Left lung (tissue), 4 donors: ENCODE measurements at regions not wholly inside any gene's neighbourhood (a gene's known extent, or its start where the extent isn't known, plus 50 kb on each side); places are given as distances from the start of the nearest gene placed in this dataset.

Source experiments
- ATAC-seq: fragments of 200-7000 bp; cut with Tn5 transposase; one replicate; pipeline ENCODE4 v1.9.1; 2020; ENCODE audit warnings: moderate library complexity
- DNase-seq, 4 donors: peaks; one replicate each; pipeline ENCODE4 v3.0.0-alpha.2; 2013 to 2020
- H3K27ac ChIP-seq, 2 donors: fragments of 200-600 bp; sonication (generic) in 1 of 2; one replicate each; pipeline versions ENCODE4 v1.5.0 to v1.8.0; 2020 to 2021
- H3K27me3 ChIP-seq, 2 donors: fragments of 200-600 bp; sonication (generic) in 1 of 2; one replicate each; pipeline versions ENCODE4 v1.5.0 to v1.8.0; 2020 to 2021
- H3K36me3 ChIP-seq, 2 donors: fragments of 200-600 bp; sonication (generic) in 1 of 2; one replicate each; pipeline versions ENCODE4 v1.5.0 to v1.8.0; 2020 to 2021
- H3K4me1 ChIP-seq, 2 donors: fragments of 200-600 bp; one replicate each; pipeline ENCODE4 v1.8.0; 2021
- H3K4me3 ChIP-seq, 2 donors: fragments of 200-600 bp; sonication (generic) in 1 of 2; one replicate each; pipeline versions ENCODE4 v1.5.0 to v1.8.0; 2020 to 2021; ENCODE audit warnings: mild to moderate bottlenecking in 1 of 2
- H3K9me3 ChIP-seq, 2 donors: fragments of 200-600 bp; sonication (generic) in 1 of 2; one replicate each; pipeline versions ENCODE4 v1.5.0 to v1.8.0; 2020 to 2021
- CTCF ChIP-seq, 2 donors: fragments of 200-600 bp; sonication (generic) in 1 of 2; IDR thresholded peaks; one replicate each; pipeline versions ENCODE4 v1.5.0 to v1.8.0; 2021; ENCODE audit warnings: antibody characterized with exemption in 2 of 2
- intact Hi-C, 2 donors: fragments of 100-400 bp; cut with DNase I; formaldehyde crosslinking; loops; one replicate each; pipeline versions ENCODE4 v1.11.2 to v1.14.2; 2022
- donor health status: DM: no; HTN: yes; CAD: no.
- donor health status: DM: no; HTN: no; CAD: no.

DNA sequence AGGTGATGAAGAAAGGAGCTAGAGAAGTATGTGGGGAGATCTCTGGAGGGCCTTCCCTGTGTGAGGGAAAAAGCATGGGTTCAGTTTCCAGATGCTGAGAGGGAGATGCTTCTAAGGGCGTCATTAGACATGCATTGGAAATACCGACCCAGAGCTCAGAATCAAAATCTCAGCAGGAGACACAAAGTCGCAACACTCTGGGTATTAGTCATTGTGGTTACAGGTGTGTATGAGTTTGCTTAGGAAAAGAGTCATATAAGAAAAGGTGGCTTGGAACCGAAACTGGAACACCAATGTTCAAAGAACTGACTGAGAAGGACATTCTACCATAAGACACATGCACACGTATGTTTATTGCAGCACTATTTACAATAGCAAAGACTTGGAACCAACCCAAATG, 477.1 kb downstream of the FBXO15 start:
- intact Hi-C loops, result no loop called here
- no peak overlapping the region for H3K27ac ChIP-seq
- H3K9me3 ChIP-seq, result no peaks in the 10 kb centered on the region
- no peak for ATAC-seq
- H3K4me1 ChIP-seq, result no peaks in the 10 kb centered on the region
- no peak for DNase-seq
- no peak overlapping the region for H3K4me3 ChIP-seq
- no peak for TF ChIP-seq CTCF (IDR thresholded peaks at IDR 0.05)
- H3K27me3 ChIP-seq, result no peaks in the 10 kb centered on the region
- no peaks in the 10 kb centered on the region for H3K36me3 ChIP-seq

GRCh38 chr18:73670039-73670438, 477.6 kb downstream of the FBXO15 start:
- Histone ChIP-seq H3K36me3 (no peaks in the 10 kb centered on the region), H3K4me3 (no peak overlapping the region), H3K9me3 (no peaks in the 10 kb centered on the region), H3K4me1 (no peaks in the 10 kb centered on the region), H3K27me3 (no peaks in the 10 kb centered on the region), H3K27ac (no peak overlapping the region)
- ATAC-seq (no peak), DNase-seq (no peak)
- intact Hi-C loops, result no loop called here
- TF ChIP-seq CTCF (IDR thresholded peaks at IDR 0.05), result no peak

DNA sequence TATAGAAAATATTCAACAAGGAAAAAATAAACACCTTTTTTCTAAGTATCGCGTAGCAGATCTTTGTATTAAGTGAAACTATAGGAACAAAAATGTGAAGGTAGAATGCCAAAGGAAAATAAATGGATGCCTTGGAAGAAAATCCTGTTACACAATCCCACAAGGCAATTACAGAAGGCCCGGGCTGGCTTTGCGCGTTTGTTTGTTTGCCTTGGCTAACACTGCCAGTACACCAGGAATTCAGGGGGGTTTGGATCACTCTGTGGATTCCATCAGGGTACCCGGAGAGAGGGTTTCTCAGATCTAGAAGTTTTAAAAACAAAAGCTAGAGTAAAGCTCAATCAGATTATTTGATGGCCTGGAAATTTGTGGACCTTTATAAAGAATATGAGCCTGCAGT, 478.3 kb downstream of the FBXO15 start:
- TF ChIP-seq CTCF (IDR thresholded peaks at IDR 0.05), result no peak
- intact Hi-C loops, result no loop called here
- no peak overlapping the region for H3K27ac ChIP-seq
- H3K27me3 ChIP-seq, result no peaks in the 10 kb centered on the region
- DNase-seq, result no peak
- no peaks in the 10 kb centered on the region for H3K9me3 ChIP-seq
- H3K4me1 ChIP-seq, result no peaks in the 10 kb centered on the region
- ATAC-seq, result no peak
- no peaks in the 10 kb centered on the region for H3K36me3 ChIP-seq
- no peak overlapping the region for H3K4me3 ChIP-seq

- Histone ChIP-seq H3K4me3 (no peak overlapping the region), H3K36me3 (no peaks in the 10 kb centered on the region), H3K9me3 (no peaks in the 10 kb centered on the region), H3K4me1 (no peaks in the 10 kb centered on the region), H3K27ac (no peak overlapping the region), H3K27me3 (no peaks in the 10 kb centered on the region)
- intact Hi-C loops, result no loop called here
- ATAC-seq (no peak), DNase-seq (no peak)
- no peak for TF ChIP-seq CTCF (IDR thresholded peaks at IDR 0.05)
Observed at GRCh38 chr18:73668051-73668450, 479.6 kb downstream of the FBXO15 start.

DNA sequence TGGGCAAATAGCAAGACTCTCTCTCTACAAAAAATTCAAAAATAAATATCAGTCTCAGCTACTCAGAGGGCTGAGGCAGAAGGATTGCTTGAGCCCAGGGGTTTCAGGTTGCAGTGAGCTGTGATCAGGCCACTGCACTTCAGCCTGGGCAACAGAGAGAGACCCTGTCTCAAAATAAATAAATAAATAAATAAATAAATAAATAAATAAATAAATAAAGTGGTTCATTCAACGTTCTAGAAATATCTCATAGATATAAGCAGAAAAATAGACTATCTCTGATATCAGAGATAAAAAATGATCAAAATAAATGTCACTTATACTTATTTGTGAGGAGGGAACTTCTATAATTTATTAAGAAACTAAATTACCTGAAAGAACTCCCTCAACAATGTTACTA, 480.9 kb downstream of the FBXO15 start:
- Histone ChIP-seq H3K9me3 (no peaks in the 10 kb centered on the region), H3K27ac (no peak overlapping the region), H3K4me1 (no peaks in the 10 kb centered on the region), H3K27me3 (no peaks in the 10 kb centered on the region), H3K4me3 (no peak overlapping the region), H3K36me3 (no peaks in the 10 kb centered on the region)
- DNase-seq (no peak), ATAC-seq (no peak)
- no peak for TF ChIP-seq CTCF (IDR thresholded peaks at IDR 0.05)
- intact Hi-C loops, result no loop called here
